Endothelial cell of umbilical vein (primary cell): ENCODE measurements at regions not wholly inside any gene's neighbourhood (a gene's known extent, or its start where the extent isn't known, plus 50 kb on each side); places are given as distances from the start of the nearest gene placed in this dataset.

ENCODE experiments used
- BruUV-seq: library from RNA; stranded (reverse); fragments of 400-500 nt; replicated peaks from 2 replicates; lab custom pipeline; 2021; lab: Mats Ljungman, UMichigan
- CTCF ChIA-PET: fragments of 300-600, 350-600 bp; sonication (Branson Sonifier 250); formaldehyde crosslinking; loops from one replicate; lab custom pipeline; 2021; ENCODE audit warnings: antibody characterized with exemption, inconsistent platforms; lab: Charles Lee
- POLR2A ChIA-PET: fragments of 300-600, 350-600 bp; sonication (Branson Sonifier 250); formaldehyde crosslinking; loops from one replicate; lab custom pipeline; 2021; ENCODE audit warnings: antibody characterized with exemption, inconsistent platforms; lab: Charles Lee
- DNase-seq: peaks from one replicate; pipeline ENCODE4 v3.0.0-alpha.2; 2011; ENCODE audit warnings: low read depth, low spot score
- FAIRE-seq: peaks from 2 replicates; lab custom pipeline; 2011; peaks lifted over from hg19 to GRCh38; lab: Jason Lieb, UNC
- H2AFZ ChIP-seq: 2 replicates; pipeline ENCODE4 v1.6.0; 2012; ENCODE audit warnings: low read depth, low read length, control low read depth, inconsistent platforms
- H3K27ac ChIP-seq: 2 replicates; pipeline ENCODE4 v1.5.1; 2011; ENCODE audit warnings: low read depth, mild to moderate bottlenecking, control low read depth, low read length, moderate library complexity; ENCODE audit not compliant: insufficient read depth
- H3K27me3 ChIP-seq, 2 experiments: 2 replicates each; pipeline versions ENCODE4 v1.6.0 to v1.6.1; 2011; ENCODE audit warnings: low read length in 2 of 2, mixed read lengths in 1 of 2; ENCODE audit not compliant: control insufficient read depth in 2 of 2, insufficient read depth in 2 of 2
- H3K36me3 ChIP-seq, 2 experiments: 2 replicates in 1 of 2; 3 replicates in 1 of 2; pipeline ENCODE4 v1.5.1; 2011; ENCODE audit warnings: low read length in 2 of 2, mild to moderate bottlenecking in 1 of 2, moderate library complexity in 1 of 2; ENCODE audit not compliant: control insufficient read depth in 2 of 2, insufficient read depth in 2 of 2; ENCODE audit errors: extremely low read depth in 1 of 2
- H3K4me1 ChIP-seq: 3 replicates; pipeline ENCODE4 v1.5.1; 2011; ENCODE audit warnings: mild to moderate bottlenecking, low read length; ENCODE audit not compliant: control insufficient read depth, insufficient read depth; ENCODE audit errors: extremely low read depth
- H3K4me2 ChIP-seq: 2 replicates; pipeline ENCODE4 v1.6.1; 2011; ENCODE audit warnings: low read length, control low read depth, mixed read lengths; ENCODE audit not compliant: insufficient read depth
- H3K4me3 ChIP-seq, 3 experiments: fragments of 200-600 bp in 1 of 3; sonication (generic), shearing (Covaris generic) in 1 of 3; replicated peaks in 1 of 3; 2 replicates each; pipeline ENCODE4 v1.5.1; 2011 to 2016; ENCODE audit warnings: control low read depth in 3 of 3, low read length in 3 of 3, mild to moderate bottlenecking in 2 of 3, inconsistent platforms in 1 of 3, low read depth in 1 of 3, moderate library complexity in 1 of 3; ENCODE audit not compliant: insufficient read depth in 1 of 3
- H3K79me2 ChIP-seq: 2 replicates; pipeline ENCODE4 v1.6.0; 2012; ENCODE audit warnings: low read length, inconsistent platforms; ENCODE audit not compliant: control insufficient read depth, insufficient read depth
- H3K9ac ChIP-seq: replicated peaks from 2 replicates; pipeline ENCODE3; 2011; ENCODE audit warnings: low read length, control low read depth; ENCODE audit not compliant: insufficient read depth; ENCODE audit errors: extremely low read depth
- H3K9me1 ChIP-seq: replicated peaks from 3 replicates; pipeline ENCODE4 v1.6.0; 2011; ENCODE audit warnings: mild to moderate bottlenecking, low read length; ENCODE audit not compliant: control insufficient read depth, insufficient read depth; ENCODE audit errors: extremely low read depth
- H3K9me3 ChIP-seq: replicated peaks from 2 replicates; pipeline ENCODE4 v1.5.1; 2012; ENCODE audit warnings: low read length, inconsistent platforms; ENCODE audit not compliant: control insufficient read depth, insufficient read depth
- H4K20me1 ChIP-seq: replicated peaks from 2 replicates; pipeline ENCODE3; 2011; ENCODE audit warnings: mild to moderate bottlenecking, low read length; ENCODE audit not compliant: control insufficient read depth, insufficient read depth; ENCODE audit errors: extremely low read depth
- CTCF ChIP-seq, 2 donors: IDR thresholded peaks; 1 replicate in 1 of 2; 2 replicates in 1 of 2; pipeline ENCODE4 v1.5.1; 2011; ENCODE audit warnings: low read length in 2 of 2, mild to moderate bottlenecking in 2 of 2, moderate library complexity in 2 of 2, control low read depth in 1 of 2, inconsistent platforms in 1 of 2, low read depth in 1 of 2; ENCODE audit not compliant: insufficient read depth in 1 of 2; ENCODE audit errors: extremely low read depth in 1 of 2
- EZH2 ChIP-seq: IDR thresholded peaks from 2 replicates; pipeline ENCODE4 v1.6.1; 2012; ENCODE audit warnings: borderline replicate concordance, low read depth, mild to moderate bottlenecking, moderate library complexity, low read length, inconsistent platforms; ENCODE audit not compliant: severe bottlenecking
- FOS ChIP-seq: IDR thresholded peaks from 2 replicates; pipeline ENCODE4 v1.6.1; 2011; ENCODE audit warnings: mild to moderate bottlenecking, low read length, moderate library complexity, borderline replicate concordance; ENCODE audit not compliant: insufficient read depth
- GATA2 ChIP-seq: IDR thresholded peaks from 2 replicates; pipeline ENCODE4 v1.7.0; 2011; ENCODE audit warnings: low read depth, mild to moderate bottlenecking, moderate library complexity, mixed read lengths, low read length; ENCODE audit not compliant: insufficient read length, insufficient read depth
- JUN ChIP-seq: IDR thresholded peaks from 2 replicates; pipeline ENCODE4 v1.6.1; 2011; ENCODE audit warnings: borderline replicate concordance, low read depth; ENCODE audit not compliant: insufficient read length, insufficient read depth
- MYC ChIP-seq: IDR thresholded peaks from one replicate; pipeline ENCODE4 v1.6.1; 2011; ENCODE audit warnings: mild to moderate bottlenecking, low read depth, low read length
- POLR2A ChIP-seq: IDR thresholded peaks from 2 replicates; pipeline ENCODE4 v1.6.1; 2012; ENCODE audit warnings: low read depth, mild to moderate bottlenecking, control low read depth, low read length
- POLR2AphosphoS5 ChIP-seq: IDR thresholded peaks from 2 replicates; pipeline ENCODE4 v1.6.1; 2012; ENCODE audit warnings: low read depth, mild to moderate bottlenecking, control low read depth, low read length, moderate library complexity; ENCODE audit not compliant: insufficient read depth
- dilution Hi-C: fragments of 300-500 bp; cut with MboI; formaldehyde crosslinking; loops from one replicate; pipeline ENCODE4 v1.15.0; 2019; ENCODE audit warnings: low sequenced_read_pairs; ENCODE audit not compliant: extremely low pct_ligation_motif_present
- intact Hi-C: fragments of 100-400 bp; cut with micrococcal nuclease; formaldehyde crosslinking; loops from one replicate; pipeline ENCODE4 v1.10.0; 2022
- TF ChIP-seq, protein P1 (sequence below): IDR thresholded peaks from 2 replicates; pipeline ENCODE4 v1.6.1; 2011; ENCODE audit not compliant: insufficient read depth, insufficient read length

GRCh38 chr1:69498711-69499110 lies 69.0 kb upstream of the LRRC7 start:
- H4K20me1 ChIP-seq: no peaks in the 10 kb centered on the region
- no peak for TF ChIP-seq POLR2AphosphoS5
- no peak for TF ChIP-seq FOS
- TF ChIP-seq, protein P1, sequence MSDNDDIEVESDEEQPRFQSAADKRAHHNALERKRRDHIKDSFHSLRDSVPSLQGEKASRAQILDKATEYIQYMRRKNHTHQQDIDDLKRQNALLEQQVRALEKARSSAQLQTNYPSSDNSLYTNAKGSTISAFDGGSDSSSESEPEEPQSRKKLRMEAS: no peak
- no peak for TF ChIP-seq GATA2
- TF ChIP-seq JUN: no peak
- no peak for TF ChIP-seq EZH2
- no peak for TF ChIP-seq POLR2A
- no peak for TF ChIP-seq CTCF (IDR thresholded peaks at IDR 0.05; ENCODE audit: extremely low read depth in 1 of 2, insufficient read depth in 1 of 2, low read depth in 1 of 2, low read length in 2 of 2)
- no peak for TF ChIP-seq MYC
- H3K4me2 ChIP-seq: no peak overlapping the region
- intact Hi-C loops (no loop called here), dilution Hi-C loops (no loop called here)
- ChIA-PET POLR2A (no interaction called here), CTCF (no interaction called here)
- DNase-seq (no peak), FAIRE-seq (no peak)
- no peak overlapping the region for H3K27ac ChIP-seq
- H3K4me3 ChIP-seq: no peak overlapping the region
- no peaks in the 10 kb centered on the region for H3K27me3 ChIP-seq
- H3K79me2 ChIP-seq: no peaks in the 10 kb centered on the region
- no peaks in the 10 kb centered on the region for H3K4me1 ChIP-seq
- no peak overlapping the region for H2AFZ ChIP-seq
- H3K9ac ChIP-seq: no peak overlapping the region
- H3K9me3 ChIP-seq: no peaks in the 10 kb centered on the region
- H3K36me3 ChIP-seq: no peaks in the 10 kb centered on the region
- H3K9me1 ChIP-seq: no peaks in the 10 kb centered on the region
- BruUV-seq: no TSS peak
